H54 (cell line): ENCODE measurements at regions not wholly inside any gene's neighbourhood (a gene's known extent, or its start where the extent isn't known, plus 50 kb on each side); places are given as distances from the start of the nearest gene placed in this dataset.

Source experiments
- DNase-seq: peaks from one replicate; pipeline ENCODE4 v3.0.0; 2011; ENCODE audit warnings: low spot score, mixed read lengths; ENCODE audit not compliant: insufficient read length
- FAIRE-seq: peaks from 3 replicates; lab custom pipeline; 2011; peaks lifted over from hg19 to GRCh38; lab: Jason Lieb, UNC
- POLR2A ChIP-seq: IDR thresholded peaks from 2 replicates; pipeline ENCODE4 v1.6.1; 2011; ENCODE audit warnings: low read depth, mild to moderate bottlenecking, low read length

- no peak for TF ChIP-seq POLR2A
These were observed 138.1 kb downstream of the LRRC30 start for GRCh38 chr18:7369006-7369405.

GRCh38 chr18:7370375-7370774 lies 139.5 kb downstream of the LRRC30 start:
- TF ChIP-seq POLR2A: no peak
- DNase-seq: no peak
- no peak for FAIRE-seq

More at GRCh38 chr18:7369006-7369405, 138.1 kb downstream of the LRRC30 start:
- DNase-seq (no peak), FAIRE-seq (no peak)

- FAIRE-seq (no peak), DNase-seq (no peak)
- no peak for TF ChIP-seq POLR2A
These were observed 139.9 kb downstream of the LRRC30 start for GRCh38 chr18:7370802-7371201.

- TF ChIP-seq POLR2A: no peak
- FAIRE-seq (no peak), DNase-seq (no peak)
These were observed 142.6 kb downstream of the LRRC30 start for GRCh38 chr18:7373441-7373840.

GRCh38 chr18:7381307-7381706 lies 150.4 kb downstream of the LRRC30 start:
- FAIRE-seq (no peak), DNase-seq (no peak)
- no peak for TF ChIP-seq POLR2A

GRCh38 chr18:7382328-7383001 lies 151.6 kb downstream of the LRRC30 start:
- DNase-seq (no peak), FAIRE-seq (no peak)
- TF ChIP-seq POLR2A: no peak

- FAIRE-seq (no peak), DNase-seq (no peak)
- TF ChIP-seq POLR2A: no peak
These were observed 152.4 kb downstream of the LRRC30 start for GRCh38 chr18:7383002-7383980.

- DNase-seq: no peak
- TF ChIP-seq POLR2A: no peak
- no peak for FAIRE-seq
These were observed 157.9 kb downstream of the LRRC30 start for GRCh38 chr18:7388741-7389140.

GRCh38 chr18:7390731-7391492 lies 160.0 kb downstream of the LRRC30 start:
- TF ChIP-seq POLR2A: no peak
- no peak for FAIRE-seq
- DNase-seq: no peak

GRCh38 chr18:7393080-7393479 lies 162.2 kb downstream of the LRRC30 start:
- no peak for TF ChIP-seq POLR2A
- no peak for FAIRE-seq
- DNase-seq: no peak

GRCh38 chr18:7394050-7394659 lies 163.3 kb downstream of the LRRC30 start:
- DNase-seq: no peak
- no peak for FAIRE-seq
- TF ChIP-seq POLR2A: no peak

- no peak for TF ChIP-seq POLR2A
- no peak for FAIRE-seq
- DNase-seq: no peak
These were observed 164.7 kb downstream of the LRRC30 start for GRCh38 chr18:7395566-7395965.

- no peak for DNase-seq
- no peak for TF ChIP-seq POLR2A
- no peak for FAIRE-seq
These were observed 153.2 kb upstream of the PTPRM start for GRCh38 chr18:7413906-7414305.
